ENCODE measurements at regions not wholly inside any gene's neighbourhood (a gene's known extent, or its start where the extent isn't known, plus 50 kb on each side); places are given as distances from the start of the nearest gene placed in this dataset.

- TF ChIP-seq CTCF (IDR thresholded peaks at IDR 0.05; ENCODE audit: insufficient read depth, low read length, poor library complexity, severe bottlenecking) (no peak), EZH2phosphoT487 (conservative IDR thresholded peaks at IDR 0.05; ENCODE audit: low read length) (no peak)
These were observed 276.0 kb downstream of the MFSD1 start for GRCh38 chr3:159077860-159078259.

All from SU-DHL-6 (cell line).